Nephron (organoid): ENCODE measurements at regions not wholly inside any gene's neighbourhood (a gene's known extent, or its start where the extent isn't known, plus 50 kb on each side); places are given as distances from the start of the nearest gene placed in this dataset.

Source experiments
- H3K27ac Mint-ChIP-seq, 3 experiments: 2 replicates each; pipeline ENCODE4 v1.8.0; 2020; ENCODE audit warnings: mixed read lengths in 3 of 3, mild to moderate bottlenecking in 2 of 3, moderate library complexity in 1 of 3
- H3K27me3 Mint-ChIP-seq: 2 replicates; pipeline ENCODE4 v1.8.0; 2021; ENCODE audit warnings: low read depth, mild to moderate bottlenecking, moderate library complexity, mixed read lengths
- H3K36me3 Mint-ChIP-seq: 2 replicates; pipeline ENCODE4 v1.8.0; 2020; ENCODE audit warnings: low read depth, mixed read lengths
- H3K4me1 Mint-ChIP-seq: 2 replicates; pipeline ENCODE4 v1.8.0; 2020; ENCODE audit warnings: mixed read lengths
- H3K4me3 Mint-ChIP-seq, 3 experiments: 2 replicates each; pipeline ENCODE4 v1.8.0; 2020; ENCODE audit warnings: mild to moderate bottlenecking in 3 of 3, mixed read lengths in 3 of 3, moderate library complexity in 2 of 3
- H3K9me3 Mint-ChIP-seq: 2 replicates; pipeline ENCODE4 v1.8.0; 2020; ENCODE audit warnings: mixed read lengths
- CTCF ChIP-seq, 3 experiments: fragments of 200-600 bp; sonication (generic); IDR thresholded peaks; one replicate each; pipeline ENCODE4 v1.5.0; 2021; ENCODE audit warnings: antibody characterized with exemption in 3 of 3; ENCODE audit not compliant: unreplicated experiment in 3 of 3

- TF ChIP-seq CTCF (IDR thresholded peaks at IDR 0.05; ENCODE audit: unreplicated experiment in 3 of 3): no peak
- no peak overlapping the region for H3K27ac Mint-ChIP-seq
- no peaks in the 10 kb centered on the region for H3K9me3 Mint-ChIP-seq
- H3K4me3 Mint-ChIP-seq: no peak overlapping the region
- peaks cover 4% of the 10 kb centered on the region for H3K4me1 Mint-ChIP-seq
- H3K27me3 Mint-ChIP-seq: peaks cover 39% of the 10 kb centered on the region
- peaks cover 4% of the 10 kb centered on the region for H3K36me3 Mint-ChIP-seq
Measured at GRCh38 chr5:1939256-1939655, 56.5 kb upstream of the IRX4 start.

- peaks cover 40% of the 10 kb centered on the region for H3K27me3 Mint-ChIP-seq
- H3K27ac Mint-ChIP-seq: no peak overlapping the region
- H3K4me1 Mint-ChIP-seq: no peaks in the 10 kb centered on the region
- H3K9me3 Mint-ChIP-seq: no peaks in the 10 kb centered on the region
- no peak for TF ChIP-seq CTCF (IDR thresholded peaks at IDR 0.05; ENCODE audit: unreplicated experiment in 3 of 3)
- no peak overlapping the region for H3K4me3 Mint-ChIP-seq
- H3K36me3 Mint-ChIP-seq: peaks cover under 1% of the 10 kb centered on the region
Measured at GRCh38 chr5:1938310-1939000, 55.7 kb upstream of the IRX4 start.

- TF ChIP-seq CTCF (IDR thresholded peaks at IDR 0.05; ENCODE audit: unreplicated experiment in 3 of 3): no peak
- Mint-ChIP-seq H3K27me3 (peaks cover 46% of the 10 kb centered on the region), H3K4me1 (no peaks in the 10 kb centered on the region)
Measured at GRCh38 chr5:1937590-1937989, 54.9 kb upstream of the IRX4 start.

DNA sequence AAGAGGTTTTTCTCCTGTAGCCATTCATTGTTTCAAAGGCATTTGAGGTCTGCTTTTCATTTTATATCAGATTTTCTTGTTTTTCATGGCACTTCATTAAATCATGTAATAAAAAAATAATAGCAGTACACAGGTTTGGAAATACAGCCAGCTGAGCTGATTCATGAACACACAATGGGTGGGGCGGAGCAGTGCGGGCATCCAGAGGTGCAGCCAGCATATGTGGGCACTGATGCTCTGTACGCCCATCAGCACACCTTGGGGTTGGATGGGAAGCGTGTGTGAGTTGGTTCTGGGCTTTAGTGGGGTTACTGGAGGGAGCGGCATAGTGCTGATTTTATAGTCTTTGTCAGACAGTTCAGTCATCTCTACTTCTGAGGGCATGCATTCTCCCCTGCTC lies 54.2 kb upstream of the IRX4 start:
- H3K4me1 Mint-ChIP-seq: no peaks in the 10 kb centered on the region

More at GRCh38 chr5:1937590-1937989, 54.9 kb upstream of the IRX4 start:
- H3K27ac Mint-ChIP-seq: no peak overlapping the region
- no peaks in the 10 kb centered on the region for H3K36me3 Mint-ChIP-seq
- no peaks in the 10 kb centered on the region for H3K9me3 Mint-ChIP-seq
- no peak overlapping the region for H3K4me3 Mint-ChIP-seq

DNA sequence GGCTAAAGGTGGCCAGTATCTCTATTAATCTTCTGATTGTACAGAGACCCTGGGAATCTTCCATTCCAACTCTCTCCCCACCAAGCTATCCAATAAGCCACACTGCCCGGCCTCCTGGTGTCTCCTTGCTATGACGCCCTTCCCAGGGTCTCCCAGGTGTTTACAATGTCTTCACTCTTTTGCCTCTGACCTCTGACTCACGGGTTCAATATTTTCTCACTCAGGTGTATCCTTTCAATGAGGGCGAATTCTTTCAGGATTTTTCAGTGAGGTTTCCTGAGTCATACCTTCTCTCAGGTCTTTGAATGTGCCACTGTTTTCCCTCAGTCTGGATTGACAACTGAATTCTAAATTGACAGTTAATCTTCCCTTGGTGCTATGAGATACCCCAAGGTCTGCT lies 53.7 kb upstream of the IRX4 start:
- Mint-ChIP-seq H3K4me3 (no peak overlapping the region), H3K27me3 (peaks cover 49% of the 10 kb centered on the region), H3K36me3 (no peaks in the 10 kb centered on the region), H3K9me3 (no peaks in the 10 kb centered on the region), H3K4me1 (no peaks in the 10 kb centered on the region), H3K27ac (no peak overlapping the region)
- no peak for TF ChIP-seq CTCF (IDR thresholded peaks at IDR 0.05; ENCODE audit: unreplicated experiment in 3 of 3)

More for the DNA sequence above, 54.2 kb upstream of the IRX4 start:
- H3K36me3 Mint-ChIP-seq: no peaks in the 10 kb centered on the region
- H3K27ac Mint-ChIP-seq: no peak overlapping the region
- no peaks in the 10 kb centered on the region for H3K9me3 Mint-ChIP-seq
- H3K4me3 Mint-ChIP-seq: no peak overlapping the region
- peaks cover 49% of the 10 kb centered on the region for H3K27me3 Mint-ChIP-seq
- TF ChIP-seq CTCF (IDR thresholded peaks at IDR 0.05; ENCODE audit: unreplicated experiment in 3 of 3): no peak

- no peak for TF ChIP-seq CTCF (IDR thresholded peaks at IDR 0.05; ENCODE audit: unreplicated experiment in 3 of 3)
- no peaks in the 10 kb centered on the region for H3K4me1 Mint-ChIP-seq
- H3K36me3 Mint-ChIP-seq: no peaks in the 10 kb centered on the region
- H3K27ac Mint-ChIP-seq: no peak overlapping the region
- H3K27me3 Mint-ChIP-seq: peaks cover 45% of the 10 kb centered on the region
- no peak overlapping the region for H3K4me3 Mint-ChIP-seq
- no peaks in the 10 kb centered on the region for H3K9me3 Mint-ChIP-seq
Measured at GRCh38 chr5:1934801-1935429, 52.2 kb upstream of the IRX4 start.
